D341Med (cell line): ENCODE measurements at regions not wholly inside any gene's neighbourhood (a gene's known extent, or its start where the extent isn't known, plus 50 kb on each side); places are given as distances from the start of the nearest gene placed in this dataset.

ENCODE experiments used
- DNase-seq: peaks from one replicate; pipeline ENCODE4 v3.0.0; 2012; ENCODE audit warnings: low spot score

GRCh38 chr2:18926631-18927524 is 337.5 kb upstream of the NT5C1B start:
- no peak for DNase-seq

GRCh38 chr2:18925296-18925695 is 335.9 kb upstream of the NT5C1B start:
- DNase-seq, result no peak

- DNase-seq, result no peak
Measured at GRCh38 chr2:18924886-18925285, 335.5 kb upstream of the NT5C1B start.

DNA sequence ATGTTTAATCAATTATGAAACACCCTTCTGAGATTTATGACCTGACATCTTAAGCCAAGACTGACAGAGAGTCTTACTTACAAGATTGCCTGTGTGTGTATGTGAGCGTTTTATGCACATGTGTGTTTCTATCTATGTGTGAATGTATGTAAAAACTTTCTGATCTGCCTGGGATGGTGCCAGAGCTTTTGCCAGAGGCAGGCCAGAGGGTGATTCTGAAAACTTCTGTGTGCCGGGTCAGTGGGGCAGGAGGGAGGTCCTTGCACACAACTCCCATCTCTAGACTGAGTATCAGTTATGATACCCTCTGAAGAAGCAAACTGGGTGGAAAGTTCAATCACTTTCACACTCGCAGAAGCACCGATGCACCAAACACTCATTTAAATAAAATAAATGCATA is 335.0 kb upstream of the NT5C1B start:
- no peak for DNase-seq

DNA sequence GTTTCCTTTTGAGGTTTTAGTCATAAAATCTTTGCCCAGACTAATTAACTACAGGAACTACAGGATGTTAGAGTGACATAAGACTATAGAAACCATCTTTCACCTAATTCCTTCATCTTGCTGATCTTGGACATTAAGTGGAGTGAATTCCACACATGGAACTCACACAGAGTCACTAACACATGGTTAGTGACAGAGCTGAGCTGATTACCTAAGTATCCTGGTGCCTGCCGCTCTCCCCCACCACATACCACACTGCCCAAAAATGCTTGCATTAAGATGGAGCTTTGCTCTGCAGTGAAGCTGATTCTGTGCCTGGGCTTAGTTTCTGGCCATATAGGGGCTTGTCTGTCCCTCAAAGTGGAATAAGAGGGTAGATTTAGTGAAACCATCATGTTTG is 332.9 kb upstream of the NT5C1B start:
- DNase-seq, result no peak

DNA sequence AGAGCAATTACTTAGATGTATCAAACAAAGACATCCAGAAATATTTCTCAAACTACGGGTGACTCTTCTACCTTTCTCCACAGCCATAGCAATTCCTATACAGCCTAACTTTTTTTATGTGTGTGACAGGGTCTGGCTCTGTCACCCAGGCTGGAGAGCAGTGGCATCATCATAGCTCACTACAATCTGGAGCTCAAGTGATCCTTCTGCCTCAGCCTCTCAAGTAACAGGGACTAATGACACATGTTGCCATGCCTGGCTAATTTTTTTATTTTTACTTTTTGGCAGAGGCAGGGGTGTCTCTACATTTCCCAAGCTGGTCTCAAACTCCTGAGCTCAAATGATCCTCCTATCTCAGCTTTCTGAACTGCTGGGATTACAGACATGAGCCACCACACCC is 328.9 kb upstream of the NT5C1B start:
- DNase-seq, result no peak

GRCh38 chr2:18915227-18915626 is 325.9 kb upstream of the NT5C1B start:
- no peak for DNase-seq

GRCh38 chr2:18913512-18913911 is 324.1 kb upstream of the NT5C1B start:
- DNase-seq, result no peak

DNA sequence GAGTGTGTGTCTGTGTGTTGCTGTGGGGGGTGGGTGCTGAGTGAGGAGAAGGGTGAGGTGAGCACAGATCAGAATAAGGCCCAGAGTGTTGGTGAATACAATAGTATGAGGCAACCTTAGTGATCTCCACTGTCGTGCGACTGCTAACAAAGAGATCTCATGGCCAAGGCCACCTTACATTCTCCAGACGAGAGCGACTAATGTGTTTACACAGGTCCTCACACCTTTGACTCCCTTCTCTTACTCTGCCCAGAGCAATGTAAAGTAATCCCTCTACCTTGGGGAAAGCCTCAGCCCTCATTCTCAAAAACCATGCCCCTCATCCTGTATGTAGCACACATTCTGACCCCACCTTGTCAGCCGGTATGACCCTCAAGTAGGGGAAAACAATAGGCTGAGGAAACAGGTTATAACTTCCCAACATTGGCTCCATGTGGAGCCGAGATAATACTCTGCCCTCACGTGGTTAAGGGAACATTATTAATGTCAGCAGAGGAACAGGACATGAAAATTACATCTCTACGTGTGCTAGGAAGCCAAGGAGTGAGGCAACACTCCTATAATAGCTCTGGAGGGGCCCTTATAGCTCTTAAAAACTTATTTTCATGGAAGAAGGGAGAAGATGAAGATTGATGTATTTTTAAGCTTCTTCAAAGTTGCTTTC is 323.0 kb upstream of the NT5C1B start:
- no peak for DNase-seq

- no peak for DNase-seq
Measured at GRCh38 chr2:18911416-18911815, 322.0 kb upstream of the NT5C1B start.

GRCh38 chr2:18910843-18911242 is 321.5 kb upstream of the NT5C1B start:
- no peak for DNase-seq

DNA sequence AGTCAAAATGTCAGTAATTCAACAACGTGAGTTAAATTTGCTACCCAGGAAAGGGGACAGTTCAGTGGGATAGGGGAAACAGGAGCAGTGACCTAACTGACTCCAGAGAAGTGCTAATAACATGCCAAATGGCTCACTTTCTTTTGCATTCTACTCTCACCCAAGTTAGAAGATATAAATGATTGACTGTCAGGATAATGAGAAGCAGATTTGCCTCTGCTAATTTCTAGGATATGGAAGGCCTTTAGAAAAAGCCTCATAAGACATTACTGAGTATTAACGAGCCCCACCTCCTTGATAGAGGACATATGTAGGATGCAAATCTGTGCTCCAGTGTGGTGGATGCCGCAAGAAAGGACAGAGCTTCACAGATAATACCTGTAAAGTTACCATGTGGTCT is 318.6 kb upstream of the NT5C1B start:
- DNase-seq, result no peak

DNA sequence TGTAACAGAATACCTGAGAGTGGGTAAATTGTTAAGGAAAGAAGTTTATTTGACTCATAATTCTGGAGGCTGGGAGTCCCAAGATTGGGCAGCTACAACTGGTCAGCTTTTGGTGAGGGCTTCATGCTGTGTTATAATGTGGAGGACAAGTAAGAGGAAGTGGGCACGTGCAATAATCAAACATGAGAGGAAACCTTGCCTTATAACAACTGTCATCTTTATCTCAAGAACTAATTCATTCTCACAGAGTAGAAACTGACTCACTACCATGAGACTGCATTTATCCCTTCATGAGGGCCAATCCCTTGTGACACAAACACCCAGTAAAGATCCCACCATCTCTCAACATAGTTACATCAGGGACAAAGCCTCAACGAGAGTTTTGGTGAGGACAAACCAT is 318.1 kb upstream of the NT5C1B start:
- DNase-seq, result no peak

DNA sequence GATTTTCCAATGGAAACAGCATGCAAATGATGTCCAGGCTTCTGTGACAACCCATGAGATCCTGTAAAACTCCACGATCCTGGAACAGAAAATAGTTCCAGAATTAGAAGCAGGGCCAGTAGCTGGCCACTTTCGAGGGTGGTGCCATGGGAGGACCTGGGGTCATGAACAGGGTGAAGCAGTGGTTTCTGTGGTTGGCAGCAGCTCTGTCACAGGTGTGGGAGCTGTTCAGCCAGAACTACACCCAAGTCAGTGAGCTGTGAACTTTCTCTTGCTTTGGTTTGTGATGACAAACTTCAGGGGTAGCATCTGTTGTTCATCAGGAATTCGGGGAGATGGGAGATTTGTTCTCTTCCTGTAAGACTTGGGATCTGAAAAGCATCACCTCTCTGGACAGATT is 314.4 kb upstream of the NT5C1B start:
- no peak for DNase-seq

DNA sequence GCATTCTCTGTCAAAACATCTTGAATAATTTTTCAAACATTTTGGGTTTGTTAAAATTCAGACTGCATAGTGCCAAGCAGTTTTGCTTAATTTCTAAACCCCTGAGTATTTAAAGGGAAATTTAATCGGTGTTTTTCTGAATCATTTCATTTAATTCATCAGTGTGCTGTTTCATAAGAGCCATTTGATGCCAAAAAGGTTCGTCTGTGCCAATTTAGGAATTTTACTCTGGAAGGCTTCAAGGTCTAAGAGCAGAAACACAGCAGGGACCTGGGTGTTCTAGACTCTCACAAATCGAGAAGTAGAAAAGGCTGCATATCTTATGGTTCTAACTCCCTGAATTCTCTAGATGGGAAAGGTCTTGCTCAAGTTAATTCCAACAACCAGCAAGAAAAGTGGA is 311.9 kb upstream of the NT5C1B start:
- DNase-seq, result no peak

- no peak for DNase-seq
Measured at GRCh38 chr2:18900691-18901141, 311.3 kb upstream of the NT5C1B start.

DNA sequence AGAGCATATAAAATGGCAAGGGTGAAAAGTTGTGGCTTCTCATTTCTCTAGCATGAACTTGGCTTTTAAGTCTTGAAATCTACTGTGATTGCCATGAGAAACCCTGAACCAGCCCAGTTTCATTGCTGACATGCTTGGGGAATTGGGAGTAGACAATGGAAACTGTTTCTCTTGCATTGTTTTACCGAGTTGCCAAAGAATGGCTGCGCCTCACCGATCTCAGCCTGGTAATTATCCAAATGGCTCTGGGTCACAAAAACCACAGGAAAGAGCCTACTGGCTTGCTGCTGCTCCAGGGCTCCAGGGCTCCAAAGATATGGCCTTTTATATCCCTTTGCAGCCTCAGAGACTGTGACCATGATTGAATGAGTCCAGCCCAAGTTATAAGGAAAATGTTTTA is 310.4 kb upstream of the NT5C1B start:
- no peak for DNase-seq

DNA sequence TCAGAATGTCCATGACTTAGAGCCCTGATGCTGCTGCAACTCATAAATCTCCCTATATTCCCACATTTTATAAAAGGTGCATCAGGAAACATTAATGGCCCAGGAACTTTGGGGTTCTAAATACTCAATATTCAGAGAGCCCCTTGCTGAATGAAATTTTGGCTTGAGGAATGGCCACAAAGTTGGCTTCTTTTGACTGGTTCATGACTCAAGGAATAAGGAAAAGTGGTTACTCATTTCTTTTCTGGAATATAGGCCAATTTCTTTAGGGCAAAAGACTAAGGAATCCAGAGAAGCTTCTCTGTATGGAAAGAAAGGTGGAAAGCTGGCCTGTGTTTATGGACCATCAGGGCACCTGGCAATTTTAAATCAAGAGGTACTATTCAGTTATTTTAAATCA is 308.9 kb upstream of the NT5C1B start:
- no peak for DNase-seq

GRCh38 chr2:18896125-18896764 is 306.9 kb upstream of the NT5C1B start:
- DNase-seq, result no peak

- DNase-seq, result no peak
Measured at GRCh38 chr2:18891600-18892345, 302.4 kb upstream of the NT5C1B start.

- no peak for DNase-seq
Measured at GRCh38 chr2:18889565-18890332, 300.4 kb upstream of the NT5C1B start.

DNA sequence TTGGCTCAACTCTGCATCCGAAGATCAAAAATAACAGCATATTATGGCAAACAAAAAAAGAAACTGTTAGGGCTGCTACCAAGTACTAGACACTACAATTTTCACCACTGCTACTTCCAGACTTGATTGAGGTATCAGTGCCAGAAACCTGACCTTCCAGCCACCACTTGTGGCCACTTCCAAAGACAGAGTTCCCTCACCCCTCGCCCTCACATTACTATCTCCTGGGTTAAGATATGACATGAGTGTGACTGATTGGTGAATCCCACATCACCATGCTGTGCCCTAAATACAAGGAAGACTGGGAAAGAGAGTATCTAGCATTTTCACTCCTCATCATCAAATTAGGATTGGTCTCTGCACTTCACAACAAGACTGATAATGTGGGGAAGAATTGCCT is 296.1 kb upstream of the NT5C1B start:
- no peak for DNase-seq
